ENCODE measurements at regions not wholly inside any gene's neighbourhood (a gene's known extent, or its start where the extent isn't known, plus 50 kb on each side); places are given as distances from the start of the nearest gene placed in this dataset.

DNA sequence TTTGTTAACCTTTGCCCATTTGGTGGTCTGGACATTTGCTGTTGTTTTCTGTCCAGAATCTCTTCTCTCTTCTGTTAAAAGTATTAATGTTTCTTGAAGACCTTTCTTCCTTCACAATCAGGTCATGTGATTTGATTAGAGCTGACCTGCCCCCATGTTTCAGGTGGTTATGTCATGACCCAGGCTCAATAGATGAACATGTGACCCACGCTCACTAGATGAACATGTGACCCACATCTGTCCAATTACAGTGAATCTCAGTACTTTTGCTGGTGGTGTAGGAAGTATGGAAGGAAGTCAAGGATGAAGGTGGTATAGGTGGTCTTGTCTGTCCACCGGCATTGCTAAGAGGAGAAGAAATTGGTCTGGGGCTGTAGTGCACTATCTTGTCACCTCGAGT, 289.1 kb upstream of the JAG1 start:
- in situ Hi-C loops (cut with HindIII; ENCODE audit: low sequenced_read_pairs) = no loop called here
- no peak for DNase-seq (ENCODE audit: low read depth, low spot score)
- TF ChIP-seq, protein P1, sequence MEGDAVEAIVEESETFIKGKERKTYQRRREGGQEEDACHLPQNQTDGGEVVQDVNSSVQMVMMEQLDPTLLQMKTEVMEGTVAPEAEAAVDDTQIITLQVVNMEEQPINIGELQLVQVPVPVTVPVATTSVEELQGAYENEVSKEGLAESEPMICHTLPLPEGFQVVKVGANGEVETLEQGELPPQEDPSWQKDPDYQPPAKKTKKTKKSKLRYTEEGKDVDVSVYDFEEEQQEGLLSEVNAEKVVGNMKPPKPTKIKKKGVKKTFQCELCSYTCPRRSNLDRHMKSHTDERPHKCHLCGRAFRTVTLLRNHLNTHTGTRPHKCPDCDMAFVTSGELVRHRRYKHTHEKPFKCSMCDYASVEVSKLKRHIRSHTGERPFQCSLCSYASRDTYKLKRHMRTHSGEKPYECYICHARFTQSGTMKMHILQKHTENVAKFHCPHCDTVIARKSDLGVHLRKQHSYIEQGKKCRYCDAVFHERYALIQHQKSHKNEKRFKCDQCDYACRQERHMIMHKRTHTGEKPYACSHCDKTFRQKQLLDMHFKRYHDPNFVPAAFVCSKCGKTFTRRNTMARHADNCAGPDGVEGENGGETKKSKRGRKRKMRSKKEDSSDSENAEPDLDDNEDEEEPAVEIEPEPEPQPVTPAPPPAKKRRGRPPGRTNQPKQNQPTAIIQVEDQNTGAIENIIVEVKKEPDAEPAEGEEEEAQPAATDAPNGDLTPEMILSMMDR (IDR thresholded peaks at IDR 0.05; ENCODE audit: low read depth, low read length) = no peak
- no peak overlapping the region for H3K4me3 ChIP-seq (ENCODE audit: low read depth, low read length)

DNA sequence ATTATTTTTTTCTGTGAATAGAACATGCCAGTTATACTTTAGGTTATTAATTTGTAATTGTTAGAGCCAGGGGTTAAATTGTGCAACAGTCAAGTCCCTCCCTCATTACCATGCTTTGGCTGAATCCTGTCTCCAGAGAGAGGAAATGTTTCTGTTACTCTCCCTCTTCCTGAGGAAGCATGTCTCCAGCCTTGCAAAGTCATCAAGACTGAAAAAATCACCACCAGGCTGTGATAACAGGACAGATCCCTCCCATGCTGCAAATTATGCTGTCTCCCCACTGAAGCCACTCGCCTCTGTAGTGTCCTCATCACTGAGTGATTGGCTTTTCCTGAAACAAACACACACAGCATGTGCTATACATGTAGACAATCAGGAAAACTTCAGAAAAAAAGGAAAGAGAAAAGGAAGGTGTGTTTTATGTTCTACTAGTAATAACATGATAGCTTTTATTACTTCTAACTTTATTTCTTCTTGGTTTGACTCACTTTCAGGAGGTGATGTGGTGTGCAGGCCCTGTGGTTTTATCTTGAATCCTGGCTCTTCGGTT, 290.0 kb upstream of the JAG1 start:
- TF ChIP-seq, protein P1 (IDR thresholded peaks at IDR 0.05; ENCODE audit: low read depth, low read length) = no peak
- no peak overlapping the region for H3K4me3 ChIP-seq (ENCODE audit: low read depth, low read length)
- in situ Hi-C loops (cut with HindIII; ENCODE audit: low sequenced_read_pairs) = no loop called here
- no peak for DNase-seq (ENCODE audit: low read depth, low spot score)

DNA sequence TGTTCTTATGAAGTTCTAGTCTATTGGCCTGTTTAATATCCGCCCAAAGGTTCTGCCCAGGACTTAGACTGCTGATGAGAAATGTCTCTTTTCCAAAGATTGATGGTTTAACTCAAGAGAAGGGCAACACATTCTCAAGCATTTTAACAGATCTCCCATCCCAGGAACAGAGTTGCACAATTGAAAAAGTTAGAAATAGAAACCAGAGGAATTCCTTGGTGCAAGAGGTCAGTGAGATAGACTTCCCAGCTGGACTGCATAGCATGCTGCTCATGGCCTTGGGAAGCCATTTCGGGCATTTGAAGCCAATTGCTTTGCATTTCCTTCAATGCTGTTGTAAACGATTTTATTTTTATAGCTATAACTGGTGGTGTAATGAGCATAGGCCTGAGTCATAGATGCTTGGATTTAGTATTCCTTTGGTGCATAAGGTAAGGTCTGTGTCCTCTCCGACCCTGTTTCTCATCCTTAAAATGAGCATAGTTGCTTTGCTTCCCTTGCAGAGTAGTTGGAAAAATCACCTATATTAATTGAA, 292.2 kb upstream of the JAG1 start:
- DNase-seq (ENCODE audit: low read depth, low spot score) = no peak
- in situ Hi-C loops (cut with HindIII; ENCODE audit: low sequenced_read_pairs) = no loop called here
- H3K4me3 ChIP-seq (ENCODE audit: low read depth, low read length) = no peak overlapping the region
- TF ChIP-seq, protein P1 (IDR thresholded peaks at IDR 0.05; ENCODE audit: low read depth, low read length) = no peak

DNA sequence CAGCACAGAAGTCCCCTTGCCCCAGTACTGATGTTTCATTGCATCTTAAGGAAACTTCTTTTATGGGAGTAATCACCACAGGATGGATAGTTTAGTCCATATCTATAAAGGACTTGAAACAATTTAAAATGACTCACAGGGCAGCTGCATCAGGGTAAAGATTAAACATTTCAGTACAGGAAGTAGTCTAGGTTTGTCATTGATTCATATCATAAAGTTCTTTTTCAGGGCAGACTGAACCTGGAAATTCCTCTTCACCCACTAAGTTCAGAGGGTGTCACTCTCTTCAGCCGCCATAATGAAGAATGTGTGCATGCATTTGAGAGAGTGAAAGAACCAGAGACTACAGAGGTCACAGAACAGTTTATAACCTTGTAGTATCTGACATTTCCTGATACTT, 296.3 kb upstream of the JAG1 start:
- in situ Hi-C loops (cut with HindIII; ENCODE audit: low sequenced_read_pairs) = no loop called here
- no peak for DNase-seq (ENCODE audit: low read depth, low spot score)
- H3K4me3 ChIP-seq (ENCODE audit: low read depth, low read length) = no peak overlapping the region
- TF ChIP-seq, protein P1 (IDR thresholded peaks at IDR 0.05; ENCODE audit: low read depth, low read length) = no peak

DNA sequence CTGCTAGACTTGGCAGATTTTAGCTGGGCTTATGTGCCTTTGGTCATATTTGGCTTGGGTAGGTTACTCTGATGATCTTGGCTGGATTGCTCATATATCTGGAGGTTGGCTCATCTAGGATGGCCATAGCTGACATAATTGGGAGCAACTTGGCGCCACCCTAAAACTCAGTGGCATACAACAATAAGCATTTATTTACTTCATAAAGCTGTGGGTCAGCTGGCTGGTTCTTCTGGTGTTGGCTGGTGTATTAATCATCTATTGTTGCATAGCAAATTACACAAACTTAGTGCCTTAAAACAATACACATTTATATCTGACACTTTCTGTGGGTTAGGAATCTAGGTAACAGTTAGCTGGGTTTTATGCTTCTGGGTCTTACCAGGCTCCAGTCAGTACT, 297.3 kb upstream of the JAG1 start:
- in situ Hi-C loops (cut with HindIII; ENCODE audit: low sequenced_read_pairs) = no loop called here
- no peak for DNase-seq (ENCODE audit: low read depth, low spot score)
- H3K4me3 ChIP-seq (ENCODE audit: low read depth, low read length) = no peak overlapping the region
- TF ChIP-seq, protein P1 (IDR thresholded peaks at IDR 0.05; ENCODE audit: low read depth, low read length) = no peak

DNA sequence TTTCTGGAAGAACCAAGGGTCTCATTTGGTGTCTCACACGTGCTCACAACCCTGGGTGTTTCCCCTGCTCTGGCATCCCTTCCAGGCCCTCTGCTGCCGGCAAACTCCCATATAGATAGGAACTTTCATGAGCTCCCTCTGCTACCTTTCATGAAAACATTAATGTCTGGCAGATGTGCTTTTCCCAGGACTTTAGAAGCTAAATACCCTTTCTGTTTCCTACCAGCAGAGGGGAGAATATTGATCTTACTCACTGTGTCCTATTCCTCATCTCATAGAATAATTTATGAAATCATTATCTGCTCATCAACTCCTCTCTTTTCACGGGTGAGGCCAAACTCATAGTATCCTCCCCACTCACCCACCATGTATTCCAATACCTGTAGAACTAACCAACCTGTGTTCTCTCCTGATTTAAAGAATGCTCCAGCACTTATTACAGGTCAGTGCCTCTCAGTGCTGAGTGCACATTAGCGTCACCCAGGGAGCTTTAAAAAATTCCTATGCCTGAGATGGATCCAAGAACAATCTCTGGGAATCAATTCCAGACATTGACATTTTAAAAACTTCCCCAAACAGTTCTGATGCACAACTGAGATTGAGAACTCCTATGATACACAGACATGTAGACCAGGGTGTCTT, 298.5 kb upstream of the JAG1 start:
- TF ChIP-seq, protein P1 (IDR thresholded peaks at IDR 0.05; ENCODE audit: low read depth, low read length) = peak; percentile 2
- H3K4me3 ChIP-seq (ENCODE audit: low read depth, low read length) = no peak overlapping the region
- DNase-seq (ENCODE audit: low read depth, low spot score) = no peak
- in situ Hi-C loops (cut with HindIII; ENCODE audit: low sequenced_read_pairs) = no loop called here

All from astrocyte of the spinal cord (primary cell).